ENCODE measurements at regions not wholly inside any gene's neighbourhood (a gene's known extent, or its start where the extent isn't known, plus 50 kb on each side); places are given as distances from the start of the nearest gene placed in this dataset.
"Not testable (repeated sequence)": the region's sequence is repeated elsewhere in the genome, so short reads cannot be mapped to it uniquely, and the experiment has no call there.

DNA sequence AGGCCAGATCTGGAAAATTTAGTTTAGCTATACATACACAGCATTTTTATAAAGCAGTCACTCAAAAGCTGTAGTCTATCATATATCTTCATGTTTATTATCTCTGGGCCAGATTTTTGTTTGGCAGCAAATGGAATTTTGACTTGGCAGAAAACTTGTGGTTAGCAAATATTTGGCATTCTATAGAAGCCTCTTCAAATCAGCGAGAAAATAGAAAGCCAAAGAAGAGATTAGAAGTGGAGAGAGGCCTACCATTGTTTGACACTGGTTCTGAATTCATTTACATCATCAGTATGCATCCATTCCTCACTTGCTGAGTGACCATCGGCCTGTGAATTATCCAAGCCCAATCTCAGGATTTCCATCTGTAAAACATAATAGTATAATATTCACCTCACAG, 1077.6 kb downstream of the GALC start:
- H3K4me2 ChIP-seq, result no peak overlapping the region
- TF ChIP-seq, protein P1, sequence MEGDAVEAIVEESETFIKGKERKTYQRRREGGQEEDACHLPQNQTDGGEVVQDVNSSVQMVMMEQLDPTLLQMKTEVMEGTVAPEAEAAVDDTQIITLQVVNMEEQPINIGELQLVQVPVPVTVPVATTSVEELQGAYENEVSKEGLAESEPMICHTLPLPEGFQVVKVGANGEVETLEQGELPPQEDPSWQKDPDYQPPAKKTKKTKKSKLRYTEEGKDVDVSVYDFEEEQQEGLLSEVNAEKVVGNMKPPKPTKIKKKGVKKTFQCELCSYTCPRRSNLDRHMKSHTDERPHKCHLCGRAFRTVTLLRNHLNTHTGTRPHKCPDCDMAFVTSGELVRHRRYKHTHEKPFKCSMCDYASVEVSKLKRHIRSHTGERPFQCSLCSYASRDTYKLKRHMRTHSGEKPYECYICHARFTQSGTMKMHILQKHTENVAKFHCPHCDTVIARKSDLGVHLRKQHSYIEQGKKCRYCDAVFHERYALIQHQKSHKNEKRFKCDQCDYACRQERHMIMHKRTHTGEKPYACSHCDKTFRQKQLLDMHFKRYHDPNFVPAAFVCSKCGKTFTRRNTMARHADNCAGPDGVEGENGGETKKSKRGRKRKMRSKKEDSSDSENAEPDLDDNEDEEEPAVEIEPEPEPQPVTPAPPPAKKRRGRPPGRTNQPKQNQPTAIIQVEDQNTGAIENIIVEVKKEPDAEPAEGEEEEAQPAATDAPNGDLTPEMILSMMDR (IDR thresholded peaks at IDR 0.05; ENCODE audit: poor library complexity), result no peak
- TF ChIP-seq EZH2phosphoT487 (IDR thresholded peaks at IDR 0.05; ENCODE audit: low read depth, severe bottlenecking, unreplicated experiment) (no peak), EZH2 (IDR thresholded peaks at IDR 0.05; ENCODE audit: borderline replicate concordance) (no peak)
- no peak overlapping the region for H3K4me3 ChIP-seq
- no peaks in the 10 kb centered on the region for H3K79me2 ChIP-seq
- WGBS (ENCODE audit: low lambda C conversion rate, missing lambda C conversion rate), result 51% methylated on average over 2 of the region's 2 CpGs
- H2AFZ ChIP-seq, result no peak overlapping the region
- H3K9me2 ChIP-seq (replicated peaks; ENCODE audit: insufficient read depth), result no peaks in the 10 kb centered on the region
- H3K9me3 ChIP-seq (ENCODE audit: low read depth), result no peaks in the 10 kb centered on the region
- H4K20me1 ChIP-seq (ENCODE audit: insufficient read depth, poor library complexity, severe bottlenecking), result no peaks in the 10 kb centered on the region
- no peak overlapping the region for H3K27ac ChIP-seq
- no peaks in the 10 kb centered on the region for H3K27me3 ChIP-seq
- DNase-seq (ENCODE audit: low spot score), result no peak
- no peaks in the 10 kb centered on the region for H3K36me3 ChIP-seq (replicated peaks; ENCODE audit: insufficient read depth, low read depth)
- peaks cover 3% of the 10 kb centered on the region for H3K4me1 ChIP-seq (ENCODE audit: insufficient read depth)

DNA sequence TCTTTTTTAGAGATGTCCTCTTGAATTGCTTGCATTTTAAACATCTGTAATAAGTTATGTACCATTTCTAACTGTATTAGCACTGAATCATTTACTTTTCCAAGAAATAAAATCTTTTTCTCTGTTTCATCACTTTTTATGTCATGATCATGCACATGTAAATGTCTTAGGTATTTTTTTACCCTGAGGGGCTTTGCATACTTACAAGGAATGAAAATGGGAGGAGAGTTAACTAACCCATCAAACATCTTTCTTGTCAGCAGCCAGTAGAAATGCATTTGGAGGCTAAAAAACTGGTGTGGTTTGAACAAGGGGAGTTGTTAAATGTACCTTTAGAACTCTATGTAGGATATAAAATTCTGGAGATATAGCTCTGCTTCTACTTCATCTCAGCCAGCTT, 1080.3 kb downstream of the GALC start:
- Histone ChIP-seq H3K36me3 (replicated peaks; ENCODE audit: insufficient read depth, low read depth) (no peaks in the 10 kb centered on the region), H3K4me2 (no peak overlapping the region), H3K27ac (no peak overlapping the region), H3K9me2 (replicated peaks; ENCODE audit: insufficient read depth) (no peaks in the 10 kb centered on the region), H3K79me2 (no peaks in the 10 kb centered on the region), H2AFZ (no peak overlapping the region), H3K9me3 (ENCODE audit: low read depth) (no peaks in the 10 kb centered on the region), H3K4me1 (ENCODE audit: insufficient read depth) (peaks cover 3% of the 10 kb centered on the region), H4K20me1 (ENCODE audit: insufficient read depth, poor library complexity, severe bottlenecking) (no peaks in the 10 kb centered on the region), H3K4me3 (no peak overlapping the region), H3K27me3 (no peaks in the 10 kb centered on the region)
- TF ChIP-seq EZH2 (IDR thresholded peaks at IDR 0.05; ENCODE audit: borderline replicate concordance) (no peak), EZH2phosphoT487 (IDR thresholded peaks at IDR 0.05; ENCODE audit: low read depth, severe bottlenecking, unreplicated experiment) (no peak)
- TF ChIP-seq, protein P1 (IDR thresholded peaks at IDR 0.05; ENCODE audit: poor library complexity), result no peak
- no peak for DNase-seq (ENCODE audit: low spot score)

DNA sequence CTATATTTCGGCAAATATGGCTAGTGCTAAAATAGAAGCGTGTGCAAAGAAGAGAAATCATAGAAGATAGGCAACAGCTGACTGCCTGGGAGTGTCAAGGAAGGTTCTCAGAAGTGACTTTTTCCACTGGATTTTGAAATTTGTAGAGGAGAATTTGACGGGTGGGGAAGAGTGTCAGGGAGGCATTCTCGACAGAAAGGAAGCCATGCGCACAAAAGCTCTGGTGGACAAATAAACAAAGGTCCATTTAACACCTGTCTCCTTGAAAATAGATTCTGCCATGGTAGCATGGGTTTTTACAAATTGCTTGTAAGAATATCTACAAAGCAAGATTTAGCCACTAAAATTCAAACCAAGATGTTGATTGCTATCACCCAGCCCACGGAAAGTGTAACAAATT, 1081.5 kb downstream of the GALC start:
- Histone ChIP-seq H3K9me3 (ENCODE audit: low read depth) (no peaks in the 10 kb centered on the region), H3K27ac (no peak overlapping the region), H3K4me2 (no peak overlapping the region), H3K9me2 (replicated peaks; ENCODE audit: insufficient read depth) (no peaks in the 10 kb centered on the region), H4K20me1 (ENCODE audit: insufficient read depth, poor library complexity, severe bottlenecking) (no peaks in the 10 kb centered on the region), H3K36me3 (replicated peaks; ENCODE audit: insufficient read depth, low read depth) (no peaks in the 10 kb centered on the region), H3K4me3 (no peak overlapping the region), H3K79me2 (no peaks in the 10 kb centered on the region), H3K4me1 (ENCODE audit: insufficient read depth) (peaks cover 3% of the 10 kb centered on the region), H2AFZ (no peak overlapping the region), H3K27me3 (no peaks in the 10 kb centered on the region)
- no peak for DNase-seq (ENCODE audit: low spot score)
- 89% methylated on average over 6 of the region's 6 CpGs for WGBS (ENCODE audit: low lambda C conversion rate, missing lambda C conversion rate)
- TF ChIP-seq, protein P1 (IDR thresholded peaks at IDR 0.05; ENCODE audit: poor library complexity), result no peak
- TF ChIP-seq EZH2 (IDR thresholded peaks at IDR 0.05; ENCODE audit: borderline replicate concordance), result no peak
- no peak for TF ChIP-seq EZH2phosphoT487 (IDR thresholded peaks at IDR 0.05; ENCODE audit: low read depth, severe bottlenecking, unreplicated experiment)

DNA sequence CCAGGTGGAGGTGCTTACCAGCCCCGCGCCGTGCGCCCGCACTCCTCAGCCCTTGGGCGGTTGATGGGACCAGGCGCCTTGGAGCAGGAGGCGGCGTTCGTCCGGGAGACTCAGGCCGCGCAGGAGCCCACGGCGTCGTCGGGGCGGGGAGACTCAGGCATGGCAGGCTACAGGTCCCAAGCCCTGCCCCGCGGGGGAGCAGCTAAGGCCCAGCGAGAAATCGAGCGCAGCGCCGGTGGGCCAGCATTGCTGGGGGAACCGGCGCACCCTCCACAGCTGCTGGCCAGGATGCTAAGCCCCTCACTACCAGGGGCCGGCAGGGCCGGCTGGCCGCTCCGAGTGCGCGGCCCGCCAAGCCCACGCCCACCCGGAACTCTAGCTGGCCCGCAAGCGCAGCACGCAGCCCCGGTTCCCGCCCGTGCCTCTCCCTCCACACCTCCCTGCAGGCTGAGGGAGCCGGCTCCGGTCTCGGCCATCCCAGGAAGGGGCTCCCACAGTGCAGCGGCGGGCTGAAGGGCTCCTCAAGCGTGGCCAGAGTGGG, 1087.5 kb downstream of the GALC start:
- not testable (repeated sequence) for H3K4me2 ChIP-seq; DNase-seq (ENCODE audit: low spot score); H3K4me1 ChIP-seq (ENCODE audit: insufficient read depth); H3K9me2 ChIP-seq (replicated peaks; ENCODE audit: insufficient read depth); H2AFZ ChIP-seq; H3K79me2 ChIP-seq; H3K27me3 ChIP-seq; H3K4me3 ChIP-seq; H3K27ac ChIP-seq; H3K36me3 ChIP-seq (replicated peaks; ENCODE audit: insufficient read depth, low read depth); H3K9me3 ChIP-seq (ENCODE audit: low read depth); H4K20me1 ChIP-seq (ENCODE audit: insufficient read depth, poor library complexity, severe bottlenecking)
- 94% methylated on average over 27 of the region's 48 CpGs for WGBS (ENCODE audit: low lambda C conversion rate, missing lambda C conversion rate)

Measured in hepatocyte (in vitro differentiated cells).